Kidney glomerular epithelial cell (primary cell): ENCODE measurements at regions not wholly inside any gene's neighbourhood (a gene's known extent, or its start where the extent isn't known, plus 50 kb on each side); places are given as distances from the start of the nearest gene placed in this dataset.
A peak's percentile ranks its signal among the peaks of the same experiment; 100 is the strongest.

ENCODE experiments used
- DNase-seq: peaks from one replicate; lab custom pipeline; 2025; lab: John Stamatoyannopoulos, UW

GRCh38 chr13:111844222-111844671, 222.7 kb upstream of the SOX1 start:
- no peak for DNase-seq

- DNase-seq: no peak
Observed at GRCh38 chr13:111844682-111845081, 222.3 kb upstream of the SOX1 start.

- DNase-seq: no peak
Observed at GRCh38 chr13:111845621-111846351, 221.2 kb upstream of the SOX1 start.

DNA sequence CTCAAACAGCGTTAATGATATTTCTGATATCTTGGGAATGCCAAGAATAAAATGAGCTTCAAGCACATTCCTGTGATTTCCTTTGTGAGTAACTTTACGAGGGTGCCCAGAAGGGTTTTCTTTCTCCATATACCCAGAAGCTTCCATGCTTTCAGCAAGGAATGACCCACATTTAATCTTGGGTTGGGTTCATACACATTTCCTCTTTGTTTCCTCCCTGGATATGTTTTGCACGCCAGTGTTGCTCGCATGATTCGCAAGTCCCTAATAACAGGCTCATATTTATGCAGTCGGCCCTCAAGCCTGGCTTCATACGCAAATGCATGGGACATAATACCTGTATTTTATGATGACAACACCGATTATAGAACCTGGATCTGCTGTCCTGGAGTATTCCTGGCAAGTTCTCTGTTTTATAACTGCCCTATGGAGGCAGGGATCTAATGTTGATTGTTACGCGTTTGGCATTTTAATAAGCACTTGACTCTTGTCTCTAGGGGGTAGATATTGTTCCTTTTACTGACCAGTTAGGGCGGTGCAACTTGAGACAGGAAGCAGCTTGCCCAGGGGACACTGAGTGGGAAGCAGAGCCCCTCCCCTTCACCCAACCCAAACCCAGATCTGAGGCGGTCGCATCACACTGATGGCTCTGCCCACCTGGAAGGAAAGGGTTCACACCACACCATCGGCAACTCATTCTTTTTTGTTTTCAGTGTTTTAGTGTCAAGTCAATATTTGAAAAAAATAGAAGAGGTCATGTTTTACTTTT, 220.4 kb upstream of the SOX1 start:
- no peak for DNase-seq

DNA sequence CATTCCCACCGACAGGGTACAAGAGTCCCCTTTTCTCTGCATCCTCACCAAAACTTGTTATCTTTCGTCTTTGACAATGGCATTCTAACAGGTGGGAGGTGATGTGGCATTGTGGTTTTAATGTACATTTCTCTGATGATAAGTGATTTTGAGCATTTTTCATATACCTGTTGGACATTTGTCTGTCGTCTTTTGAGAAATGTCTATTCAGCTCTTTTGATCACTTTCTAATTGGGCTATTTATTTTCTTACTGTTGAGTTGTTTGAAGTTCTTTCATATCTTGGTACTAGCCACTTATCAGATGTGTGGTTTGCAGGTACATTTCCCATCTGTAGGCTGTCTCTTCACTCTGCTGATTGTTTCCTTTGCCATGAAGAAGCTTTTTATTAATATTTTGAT, 219.0 kb upstream of the SOX1 start:
- no peak for DNase-seq

- DNase-seq: no peak
Observed at GRCh38 chr13:111850458-111850857, 216.5 kb upstream of the SOX1 start.

- DNase-seq: no peak
Observed at GRCh38 chr13:111850976-111851375, 216.0 kb upstream of the SOX1 start.

DNA sequence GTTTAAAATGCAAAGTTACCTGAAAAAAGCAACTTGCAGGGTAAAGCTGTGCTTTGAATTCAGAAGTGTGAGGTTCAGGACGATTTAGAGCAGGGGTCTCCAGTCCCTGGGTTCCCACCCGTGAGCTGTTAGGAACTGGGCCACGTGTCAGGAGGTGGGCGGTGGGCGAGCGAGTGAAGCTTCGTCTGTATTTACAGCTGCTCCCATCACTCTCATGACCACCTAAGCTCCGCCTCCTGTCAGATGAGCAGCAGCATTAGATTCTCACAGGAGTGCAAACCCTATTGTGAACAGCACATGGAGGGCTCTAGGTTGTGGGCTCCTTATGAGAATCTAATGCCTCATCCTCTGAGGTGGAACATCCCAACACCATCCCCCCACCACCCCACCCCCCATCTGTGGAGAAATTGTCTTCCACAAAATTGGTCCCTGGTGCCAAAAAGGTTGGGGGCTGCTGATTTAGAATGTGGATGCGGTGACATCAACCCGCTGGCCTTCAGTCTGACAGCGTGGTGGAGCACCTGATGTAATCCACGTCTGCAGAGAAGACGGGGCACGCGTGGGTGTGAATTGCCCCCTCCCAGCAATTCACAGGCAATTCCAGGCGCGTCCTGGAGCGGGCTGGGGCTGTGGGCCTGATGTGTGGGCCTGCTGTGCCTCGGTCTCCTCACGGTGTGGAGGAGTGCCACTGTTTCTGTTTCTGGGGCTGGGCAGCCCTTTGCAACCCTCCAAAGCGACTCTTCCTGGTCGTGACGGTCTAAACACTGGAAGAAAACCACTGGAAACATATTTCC, 214.0 kb upstream of the SOX1 start:
- DNase-seq: no peak

DNA sequence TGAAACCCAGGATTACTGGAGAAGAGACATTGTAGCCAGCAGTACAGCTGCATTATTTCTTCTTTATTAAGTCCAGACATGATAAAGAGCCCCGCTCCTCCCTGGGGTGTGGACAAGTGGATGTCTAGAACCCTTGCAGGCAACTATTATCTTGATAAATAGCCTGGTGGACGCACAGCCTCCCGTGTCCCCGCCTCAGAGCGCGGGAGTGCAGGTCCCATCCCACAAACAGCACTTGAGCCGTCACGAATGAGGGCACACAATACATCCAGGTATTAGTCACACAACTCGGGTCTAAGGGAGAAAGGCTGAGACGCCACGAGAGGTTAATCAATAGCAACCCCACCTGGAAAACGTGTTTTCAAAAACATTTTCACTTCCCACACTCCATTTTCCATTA, 213.2 kb upstream of the SOX1 start:
- peak; percentile 62 for DNase-seq

- DNase-seq: no peak
Observed at GRCh38 chr13:111854403-111854802, 212.5 kb upstream of the SOX1 start.

GRCh38 chr13:111855191-111855590, 211.8 kb upstream of the SOX1 start:
- no peak for DNase-seq

- no peak for DNase-seq
Observed at GRCh38 chr13:111855786-111856185, 211.2 kb upstream of the SOX1 start.

DNA sequence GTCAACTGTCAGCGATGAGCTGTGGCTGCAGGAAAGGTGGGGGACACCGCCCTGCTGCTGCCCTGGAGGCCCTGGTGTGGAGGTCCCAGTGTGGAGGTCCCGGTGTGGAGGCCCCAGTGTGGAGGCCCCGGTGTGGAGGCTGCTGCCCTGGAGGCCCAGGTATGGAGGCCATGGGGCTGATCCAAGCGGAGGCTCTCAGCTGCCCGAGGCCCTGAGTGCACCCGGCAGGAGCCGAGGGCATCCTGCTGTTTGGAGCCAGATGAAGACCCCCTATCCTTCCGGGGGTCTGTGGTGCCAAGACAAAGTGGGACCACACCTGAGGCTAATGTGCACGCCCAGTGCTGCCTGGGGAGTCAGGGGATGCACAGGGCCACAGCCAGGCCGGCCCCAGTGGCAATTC, 210.4 kb upstream of the SOX1 start:
- DNase-seq: no peak

- no peak for DNase-seq
Observed at GRCh38 chr13:111857336-111857735, 209.6 kb upstream of the SOX1 start.

- no peak for DNase-seq
Observed at GRCh38 chr13:111857846-111858560, 208.9 kb upstream of the SOX1 start.

DNA sequence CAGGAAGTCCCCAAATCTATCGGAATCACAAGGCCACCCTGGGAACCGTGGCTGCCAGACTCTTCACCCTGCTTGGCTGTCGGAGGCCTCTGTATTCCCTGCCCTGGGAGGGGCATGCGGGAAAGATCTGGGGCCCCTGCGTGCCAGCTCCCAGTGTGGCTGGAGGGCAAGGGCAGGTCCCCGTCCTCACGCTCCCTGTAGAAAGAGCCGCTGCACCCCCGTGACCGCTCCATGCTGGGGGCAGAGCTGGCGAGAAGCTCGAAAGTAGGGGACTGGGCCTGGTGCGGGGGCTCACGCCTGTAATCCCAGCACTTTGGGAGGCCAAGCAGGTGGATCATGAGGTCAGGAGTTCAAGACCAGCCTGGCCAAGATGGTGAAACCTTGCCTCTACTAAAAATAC, 208.4 kb upstream of the SOX1 start:
- DNase-seq: no peak

GRCh38 chr13:111859354-111860230, 207.4 kb upstream of the SOX1 start:
- no peak for DNase-seq

GRCh38 chr13:111860231-111860552, 206.8 kb upstream of the SOX1 start:
- no peak for DNase-seq

DNA sequence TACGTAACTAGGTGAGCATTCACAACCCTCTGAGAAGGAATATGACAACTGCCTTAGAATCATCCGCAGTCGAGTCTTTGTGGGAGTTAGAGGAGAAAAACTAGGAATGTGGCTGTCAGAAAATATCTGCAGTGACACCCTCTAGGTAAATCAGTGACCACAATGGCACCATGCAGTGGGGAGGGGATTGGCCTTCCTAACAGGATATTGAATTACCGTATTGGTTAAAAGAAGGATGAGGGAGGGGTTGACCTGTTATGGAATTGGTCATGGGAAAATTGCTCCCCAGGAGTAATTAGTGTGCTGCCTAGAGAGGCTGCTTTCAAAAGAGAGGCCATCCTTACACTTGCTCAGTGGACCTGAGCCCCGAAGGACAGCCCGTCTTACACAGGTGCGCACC, 205.6 kb upstream of the SOX1 start:
- no peak for DNase-seq

DNA sequence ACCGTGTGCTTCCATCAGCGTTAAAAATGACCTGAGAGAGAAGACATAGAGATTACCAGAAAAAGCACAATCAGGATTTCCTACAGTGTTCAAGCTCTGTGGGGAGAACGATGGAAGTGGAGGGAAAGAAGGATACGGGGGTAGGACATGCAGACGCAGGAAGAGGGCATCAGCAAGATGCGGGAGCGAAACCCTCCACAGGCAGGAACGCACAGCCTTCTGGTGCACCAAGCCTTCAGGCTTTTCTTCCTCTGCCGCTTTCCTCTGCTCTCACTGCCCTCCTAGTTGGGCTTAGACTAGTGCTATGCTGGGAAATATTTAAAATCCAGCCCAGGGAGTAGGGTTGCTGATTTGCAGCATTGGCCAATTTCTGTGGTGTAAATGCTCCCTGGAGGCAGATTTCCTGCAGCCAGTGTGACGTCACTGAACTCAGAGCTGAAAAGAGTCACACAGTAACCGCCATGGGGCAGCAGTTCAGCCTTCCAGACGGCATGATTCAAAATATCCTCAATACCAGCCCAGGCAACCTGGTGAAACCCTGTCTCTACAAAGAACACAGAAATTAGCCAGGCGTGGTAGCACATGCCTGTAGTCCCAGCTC, 205.1 kb upstream of the SOX1 start:
- DNase-seq: no peak
